ENCODE measurements at regions not wholly inside any gene's neighbourhood (a gene's known extent, or its start where the extent isn't known, plus 50 kb on each side); places are given as distances from the start of the nearest gene placed in this dataset.

- no peak for DNase-seq
These were observed 104.8 kb downstream of the HLX start for GRCh38 chr1:220983877-220984635.

- no peak for DNase-seq
These were observed 111.4 kb downstream of the HLX start for GRCh38 chr1:220990427-220991339.

- no peak for DNase-seq
These were observed 112.3 kb downstream of the HLX start for GRCh38 chr1:220991506-220991905.

- no peak for DNase-seq
These were observed 112.9 kb downstream of the HLX start for GRCh38 chr1:220991959-220992704.

- DNase-seq, result no peak
These were observed 113.4 kb downstream of the HLX start for GRCh38 chr1:220992705-220993052.

GRCh38 chr1:220994671-220995070 lies 115.4 kb downstream of the HLX start:
- no peak for DNase-seq

GRCh38 chr1:220997791-220998190 lies 118.5 kb downstream of the HLX start:
- no peak for DNase-seq

GRCh38 chr1:220999872-221000863 lies 120.9 kb downstream of the HLX start:
- no peak for DNase-seq

GRCh38 chr1:221001167-221001566 lies 121.9 kb downstream of the HLX start:
- no peak for DNase-seq

- DNase-seq, result no peak
These were observed 123.4 kb downstream of the HLX start for GRCh38 chr1:221002601-221003000.

- DNase-seq, result no peak
These were observed 131.9 kb downstream of the HLX start for GRCh38 chr1:221011145-221011544.

GRCh38 chr1:221012120-221012519 lies 132.9 kb downstream of the HLX start:
- DNase-seq, result no peak

- no peak for DNase-seq
These were observed 134.7 kb downstream of the HLX start for GRCh38 chr1:221013691-221014660.

- DNase-seq, result no peak
These were observed 136.0 kb downstream of the HLX start for GRCh38 chr1:221015159-221015790.

GRCh38 chr1:221016751-221017150 lies 137.5 kb downstream of the HLX start:
- no peak for DNase-seq

GRCh38 chr1:221018414-221018813 lies 139.2 kb downstream of the HLX start:
- no peak for DNase-seq

- DNase-seq, result no peak
These were observed 143.1 kb downstream of the HLX start for GRCh38 chr1:221022331-221022730.

GRCh38 chr1:221023482-221023881 lies 144.2 kb downstream of the HLX start:
- DNase-seq, result no peak

GRCh38 chr1:221025501-221025900 lies 146.3 kb downstream of the HLX start:
- DNase-seq, result no peak

- no peak for DNase-seq
These were observed 146.7 kb downstream of the HLX start for GRCh38 chr1:221025956-221026355.
